HCT116 (cell line): ENCODE measurements at regions not wholly inside any gene's neighbourhood (a gene's known extent, or its start where the extent isn't known, plus 50 kb on each side); places are given as distances from the start of the nearest gene placed in this dataset.

ENCODE experiments used
- CEBPB ChIP-seq: IDR thresholded peaks from 2 replicates; pipeline ENCODE4 v1.6.1; 2012; ENCODE audit warnings: low read depth
- CTCF ChIP-seq, 3 experiments: fragments of 200-600 bp in 1 of 3; sonication (generic) in 1 of 3; IDR thresholded peaks in 2 of 3; conservative IDR thresholded peaks in 1 of 3; 2 replicates each; pipeline ENCODE4 v1.5.1; 2012 to 2017; ENCODE audit warnings: low read depth in 2 of 3, low read length in 2 of 3, antibody characterized with exemption in 1 of 3, borderline replicate concordance in 1 of 3, control low read depth in 1 of 3, mild to moderate bottlenecking in 1 of 3, mixed read lengths in 1 of 3, mixed run types in 1 of 3, moderate library complexity in 1 of 3; ENCODE audit not compliant: insufficient read depth in 1 of 3
- ELF1 ChIP-seq: IDR thresholded peaks from 2 replicates; pipeline ENCODE4 v1.6.1; 2012; ENCODE audit warnings: low read depth, borderline replicate concordance
- EZH2 ChIP-seq: fragments of 200-600 bp; sonication (generic); IDR thresholded peaks from 2 replicates; pipeline ENCODE4 v1.6.1; 2017; ENCODE audit warnings: antibody characterized with exemption, mixed run types
- EZH2phosphoT487 ChIP-seq: fragments of 200-600 bp; IDR thresholded peaks from 2 replicates; pipeline ENCODE4 v1.6.1; 2018; ENCODE audit warnings: antibody characterized with exemption, borderline replicate concordance
- JUND ChIP-seq: IDR thresholded peaks from 2 replicates; pipeline ENCODE4 v1.6.1; 2012
- POLR2A ChIP-seq: IDR thresholded peaks from 2 replicates; pipeline ENCODE4 v1.7.0; 2011; ENCODE audit warnings: borderline replicate concordance; ENCODE audit not compliant: insufficient read depth, insufficient read length; ENCODE audit errors: extremely low read depth
- POLR2AphosphoS5 ChIP-seq: IDR thresholded peaks from 2 replicates; pipeline ENCODE4 v1.6.1; 2011; ENCODE audit warnings: mild to moderate bottlenecking, low read depth, low read length, moderate library complexity
- RAD21 ChIP-seq: IDR thresholded peaks from 2 replicates; pipeline ENCODE4 v1.6.1; 2012; ENCODE audit warnings: low read depth, mild to moderate bottlenecking
- REST ChIP-seq: IDR thresholded peaks from 2 replicates; pipeline ENCODE4 v1.6.1; 2012; ENCODE audit warnings: low read depth
- SP1 ChIP-seq: IDR thresholded peaks from 2 replicates; pipeline ENCODE4 v1.6.1; 2012; ENCODE audit warnings: low read depth

- no peak for TF ChIP-seq CTCF (IDR thresholded peaks at IDR 0.05 in 2 of 3, conservative IDR thresholded peaks at IDR 0.05 in 1 of 3; ENCODE audit: borderline replicate concordance in 1 of 3, insufficient read depth in 1 of 3, low read depth in 2 of 3, low read length in 2 of 3)
- no peak for TF ChIP-seq JUND
- no peak for TF ChIP-seq RAD21
- TF ChIP-seq POLR2AphosphoS5, result no peak
- no peak for TF ChIP-seq POLR2A
- no peak for TF ChIP-seq CEBPB
- no peak for TF ChIP-seq EZH2
- no peak for TF ChIP-seq EZH2phosphoT487
- TF ChIP-seq REST, result no peak
- no peak for TF ChIP-seq ELF1
- no peak for TF ChIP-seq SP1
Observed at GRCh38 chr21:41048623-41049022, 119.3 kb upstream of the BACE2 start.
